Amniotic epithelial cell (primary cell): ENCODE measurements at regions not wholly inside any gene's neighbourhood (a gene's known extent, or its start where the extent isn't known, plus 50 kb on each side); places are given as distances from the start of the nearest gene placed in this dataset.
"Not testable (repeated sequence)": the region's sequence is repeated elsewhere in the genome, so short reads cannot be mapped to it uniquely, and the experiment has no call there.

Experiments used
- DNase-seq: peaks from one replicate; pipeline ENCODE4 v3.0.0-alpha.2; 2010; ENCODE audit warnings: low read depth

DNA sequence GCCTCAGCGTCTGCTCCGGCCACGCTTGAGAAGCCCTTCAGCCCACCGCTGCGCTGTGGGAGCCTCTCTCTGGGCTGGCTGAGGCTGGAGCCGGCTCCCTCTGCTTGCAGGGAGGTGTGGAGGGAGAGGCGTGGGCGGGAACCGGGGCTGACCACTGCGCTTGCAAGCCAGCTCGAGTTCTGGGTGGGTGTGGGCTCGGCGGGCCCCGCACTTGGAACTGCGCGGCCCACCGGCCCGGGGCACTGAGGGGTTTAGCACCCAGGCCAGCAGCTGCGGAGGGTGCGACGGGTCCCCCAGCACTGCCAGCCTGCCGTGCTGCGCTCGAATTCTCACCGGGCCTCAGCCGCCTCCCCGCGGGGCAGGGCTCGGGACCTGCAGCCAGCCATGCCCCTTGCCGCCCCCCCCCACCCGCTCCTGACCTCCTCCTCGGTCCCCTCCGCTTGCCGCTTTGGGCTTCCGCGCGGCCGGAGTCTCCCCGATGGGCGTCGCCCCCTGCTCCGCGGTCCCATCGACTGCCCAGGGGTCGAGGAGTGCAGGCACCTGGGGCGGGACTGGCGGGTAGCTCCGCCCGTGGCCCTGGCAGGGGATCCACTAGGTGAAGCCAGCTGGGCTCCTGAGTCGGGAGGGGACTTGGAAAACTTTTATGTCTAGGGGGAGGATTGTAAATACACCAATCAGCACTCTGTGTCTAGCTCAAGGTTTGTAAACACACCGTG is 106.7 kb downstream of the RAP2B start:
- DNase-seq: no peak

DNA sequence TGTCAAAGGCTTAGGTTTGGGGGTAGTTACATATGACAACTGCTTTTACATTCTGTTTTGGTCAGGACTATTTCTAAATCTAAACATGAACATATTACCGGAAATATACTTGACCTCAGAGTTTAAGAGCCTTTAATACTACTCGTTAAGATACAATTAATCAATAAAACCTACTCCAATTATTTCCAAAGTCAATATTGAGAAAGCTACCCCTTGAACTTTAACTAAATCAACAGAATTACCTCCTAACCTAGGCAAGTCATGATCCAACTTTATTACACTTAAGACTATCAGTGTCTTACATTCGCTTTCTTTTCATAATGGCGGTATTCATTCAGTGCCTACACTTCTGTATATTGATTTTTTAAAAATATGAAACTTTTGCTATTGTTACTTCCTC is 107.7 kb downstream of the RAP2B start:
- DNase-seq: no peak

DNA sequence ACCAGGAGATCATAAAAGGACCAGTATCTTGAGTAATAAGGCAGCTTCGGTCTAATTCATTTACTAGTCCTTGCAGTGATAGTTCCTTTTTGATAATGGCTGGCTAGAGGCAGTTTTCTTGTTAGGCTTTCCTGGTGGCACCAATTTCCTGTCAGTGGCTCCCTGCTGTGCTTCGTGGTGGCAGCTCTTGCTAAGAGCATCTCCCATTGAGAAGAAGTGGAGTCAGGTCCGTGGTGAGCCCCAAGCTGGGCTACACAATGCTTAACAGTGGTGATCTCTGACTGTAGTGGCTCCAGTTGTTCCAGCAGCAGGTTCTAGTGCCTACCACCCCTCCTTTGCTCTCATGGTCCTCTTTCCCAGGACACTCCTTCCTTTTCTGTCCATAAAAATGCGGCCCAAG is 111.2 kb downstream of the RAP2B start:
- DNase-seq: no peak

DNA sequence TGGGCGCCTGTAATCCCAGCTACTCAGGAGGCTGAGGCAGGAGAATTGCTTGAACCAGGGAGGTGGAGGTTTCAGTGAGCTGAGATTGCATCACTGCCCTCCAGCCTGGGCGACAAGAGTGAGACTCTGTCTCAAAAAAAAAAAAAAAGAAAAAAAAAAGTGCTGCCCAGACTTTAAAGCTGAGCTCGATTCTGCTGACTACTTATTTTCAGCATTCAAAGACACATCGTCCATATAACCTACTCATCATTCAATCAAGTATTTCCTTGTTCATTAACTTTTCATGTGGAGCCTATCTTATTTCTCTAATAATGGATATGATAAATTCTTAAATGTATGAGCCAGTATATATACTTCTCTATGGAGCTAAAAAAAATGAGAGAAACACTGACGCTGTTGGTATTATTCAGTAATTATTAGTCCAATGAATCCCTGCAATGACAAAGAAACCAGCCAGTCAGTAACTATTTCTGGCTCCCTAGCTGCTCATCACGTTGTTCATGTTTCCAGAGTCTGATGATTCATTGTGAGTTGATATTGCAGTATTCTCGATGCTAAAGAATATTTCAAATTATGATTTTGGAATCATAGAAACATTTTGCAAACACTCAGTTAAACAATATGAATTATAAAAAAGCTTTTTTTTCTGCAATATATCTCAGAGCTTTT is 111.9 kb downstream of the RAP2B start:
- DNase-seq: peak; percentile 60

DNA sequence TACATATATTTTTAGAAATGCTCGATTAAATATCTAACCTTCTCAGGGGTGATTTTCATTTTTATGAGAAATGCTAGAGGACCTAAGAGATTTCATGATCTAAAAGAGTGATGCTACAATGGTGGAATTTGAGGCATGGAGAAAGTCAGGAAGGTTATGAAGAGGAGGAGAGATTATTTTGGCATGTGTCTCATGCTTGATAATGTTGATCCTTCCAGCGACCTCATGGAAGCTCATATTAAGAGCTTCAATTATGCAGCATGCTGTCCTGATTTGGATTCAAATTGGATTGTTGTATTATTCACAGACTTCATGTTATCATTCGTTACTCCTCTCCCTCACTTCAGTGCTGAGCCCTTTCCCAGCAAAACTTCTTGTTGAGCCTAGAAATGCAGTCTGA is 112.5 kb downstream of the RAP2B start:
- no peak for DNase-seq

DNA sequence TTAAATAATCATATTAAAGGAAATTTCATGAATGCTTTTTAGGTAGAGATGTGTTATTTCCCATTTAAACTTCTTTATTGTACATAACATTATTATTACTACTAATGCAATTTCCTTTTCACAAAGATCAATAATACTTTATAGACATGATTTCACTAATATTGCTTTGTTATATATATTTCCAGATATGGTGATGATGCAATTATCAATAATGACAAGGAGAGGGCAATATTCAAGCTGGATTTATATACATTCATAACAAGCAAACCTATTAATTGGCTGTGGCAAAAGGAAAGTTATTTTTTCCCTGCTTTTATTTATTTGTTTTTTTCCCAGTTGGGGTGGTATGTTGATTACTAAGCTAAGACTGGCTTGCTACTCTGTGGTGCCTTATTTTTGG is 113.5 kb downstream of the RAP2B start:
- DNase-seq: no peak

DNA sequence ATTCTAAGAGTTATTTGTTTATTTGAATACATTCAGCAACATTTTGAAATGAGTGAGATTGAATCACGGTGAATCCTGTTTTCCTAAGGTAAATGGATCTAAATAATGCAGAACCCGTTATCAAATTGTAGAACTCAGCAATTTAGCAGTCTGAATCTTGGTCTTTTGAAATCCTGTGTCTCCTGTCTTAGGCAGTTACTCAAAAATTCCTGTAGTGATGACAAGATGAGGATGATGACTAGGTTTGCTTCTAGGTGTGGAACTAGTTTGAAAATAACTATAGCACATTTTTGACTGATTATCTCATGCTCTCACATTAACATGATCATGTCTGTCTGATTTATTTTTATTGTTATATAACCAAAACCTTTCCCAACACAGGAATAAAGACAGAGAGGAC is 115.0 kb downstream of the RAP2B start:
- DNase-seq: peak; percentile 41

DNA sequence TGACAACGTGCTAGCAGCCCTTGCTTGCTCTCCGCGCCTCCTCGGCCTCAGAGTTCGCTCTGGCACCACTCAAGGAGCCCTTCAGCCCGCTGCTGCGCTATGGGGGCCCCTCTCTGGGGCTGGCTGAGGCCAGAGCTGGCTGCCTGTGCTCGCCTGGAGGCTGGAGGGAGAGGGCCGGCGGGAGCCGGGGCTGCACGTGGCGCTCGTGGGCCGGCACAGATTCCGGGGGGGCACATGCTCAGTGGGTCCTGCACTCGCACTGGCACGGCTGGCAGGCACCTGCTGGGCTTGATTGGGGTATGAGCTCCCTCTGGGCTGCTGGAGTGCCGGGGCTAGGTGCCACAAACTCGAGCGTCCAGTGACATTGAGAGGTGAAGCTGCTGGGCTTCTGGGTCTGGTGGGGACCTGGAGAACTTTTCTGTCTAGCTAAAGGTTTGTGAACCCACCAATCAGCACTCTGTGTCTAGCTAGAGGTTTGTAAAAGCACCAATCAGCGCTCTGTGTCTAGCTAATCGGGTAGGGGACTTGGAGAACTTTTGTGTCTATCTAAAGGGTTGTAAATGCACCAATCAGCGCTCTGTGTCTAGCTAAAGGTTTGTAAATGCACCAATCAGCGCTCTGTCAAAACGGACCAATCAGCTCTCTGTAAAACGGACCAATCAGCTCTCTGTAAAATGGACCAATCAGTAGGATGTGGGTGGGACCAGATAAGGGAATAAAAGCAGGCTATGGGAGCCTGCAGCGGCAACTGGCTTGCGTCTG is 119.4 kb downstream of the RAP2B start:
- not testable (repeated sequence) for DNase-seq

DNA sequence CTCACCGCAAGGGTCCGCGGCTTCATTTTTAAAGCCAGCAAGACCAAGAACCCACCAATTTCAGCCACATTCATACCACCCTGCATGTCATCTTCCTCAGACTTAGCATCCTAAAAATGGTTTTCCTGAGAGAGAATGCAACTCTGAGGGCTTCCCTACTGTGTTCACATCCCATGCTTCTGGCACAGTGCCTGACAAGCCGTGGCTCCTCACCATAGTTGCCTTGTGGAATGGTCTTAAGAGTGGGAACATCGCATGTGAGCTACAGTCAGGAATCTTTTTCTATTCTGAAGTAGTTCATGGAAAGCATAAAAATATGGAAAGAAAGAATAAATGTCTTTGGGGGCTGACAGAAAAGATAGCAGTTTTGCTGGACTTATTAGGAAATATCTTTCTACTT is 120.3 kb downstream of the RAP2B start:
- DNase-seq: no peak

DNA sequence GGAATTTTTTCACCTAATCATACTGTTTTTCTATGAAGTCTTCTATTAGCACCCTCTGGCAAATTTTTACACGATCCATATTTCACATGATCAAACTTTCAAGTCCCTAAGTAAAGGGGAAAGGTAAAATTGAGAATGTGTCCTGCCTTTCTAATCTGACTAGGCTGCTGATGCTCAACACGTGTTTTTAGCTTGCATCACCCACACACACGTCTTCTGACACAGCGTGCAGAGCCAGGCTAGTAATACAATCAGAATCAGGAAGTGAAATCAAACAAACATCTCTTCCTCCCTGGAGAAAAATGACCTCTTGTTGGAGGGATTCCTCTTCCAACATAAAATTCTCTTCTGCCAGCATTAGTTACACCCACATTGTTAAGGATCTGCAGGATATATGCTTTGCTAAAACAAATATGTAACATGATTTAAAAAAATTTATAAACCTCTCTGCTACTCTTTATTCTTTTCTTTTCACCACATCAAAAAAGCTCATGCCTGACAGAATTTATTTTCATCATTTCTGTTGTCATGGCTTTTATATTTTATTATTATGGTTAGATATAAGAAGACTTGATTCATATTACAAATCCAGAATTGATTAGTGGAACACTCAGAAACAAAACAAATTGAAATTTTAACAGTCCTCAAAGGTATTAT is 122.4 kb downstream of the RAP2B start:
- DNase-seq: peak; percentile 88

DNA sequence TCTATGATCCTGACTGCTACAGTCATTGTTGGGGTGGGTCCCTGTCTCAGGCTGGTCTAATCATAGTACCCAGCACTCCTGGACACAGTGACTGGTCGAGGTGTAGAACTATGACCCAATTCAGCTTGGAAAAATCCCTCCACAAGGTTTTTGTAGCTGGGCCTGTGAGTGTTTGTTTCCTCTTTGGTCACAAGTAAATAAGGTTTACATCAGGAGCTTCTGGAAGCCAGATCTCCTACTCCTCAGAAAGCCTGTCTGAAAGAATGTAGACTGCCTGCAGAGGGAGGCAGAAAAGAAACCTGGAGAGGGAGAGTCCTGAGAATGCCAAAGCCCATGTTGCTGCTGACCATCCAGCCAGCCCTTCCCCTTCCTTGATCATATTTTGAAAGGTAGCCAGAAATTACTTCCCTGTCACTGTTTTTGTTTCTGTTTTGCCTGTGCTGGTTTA is 123.2 kb downstream of the RAP2B start:
- peak; percentile 17 for DNase-seq

DNA sequence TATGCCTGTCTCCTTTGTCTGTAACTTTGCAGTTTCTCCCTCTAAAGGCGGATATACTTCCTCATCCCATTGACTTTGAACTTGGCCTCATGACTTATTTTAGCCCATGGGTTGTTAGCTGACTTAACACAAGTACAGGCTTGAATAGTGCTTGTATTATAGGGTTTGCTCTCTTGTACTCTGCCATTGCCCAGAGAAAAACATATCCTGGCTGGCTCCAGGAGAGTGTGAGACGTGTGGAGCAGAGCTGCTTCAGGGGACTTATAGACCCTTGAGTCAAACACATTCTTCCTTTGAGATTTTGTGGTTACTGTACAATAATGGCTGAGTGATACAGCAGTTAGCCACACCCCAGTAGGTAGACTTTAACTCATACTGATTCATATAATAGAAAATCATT is 124.0 kb downstream of the RAP2B start:
- no peak for DNase-seq

DNA sequence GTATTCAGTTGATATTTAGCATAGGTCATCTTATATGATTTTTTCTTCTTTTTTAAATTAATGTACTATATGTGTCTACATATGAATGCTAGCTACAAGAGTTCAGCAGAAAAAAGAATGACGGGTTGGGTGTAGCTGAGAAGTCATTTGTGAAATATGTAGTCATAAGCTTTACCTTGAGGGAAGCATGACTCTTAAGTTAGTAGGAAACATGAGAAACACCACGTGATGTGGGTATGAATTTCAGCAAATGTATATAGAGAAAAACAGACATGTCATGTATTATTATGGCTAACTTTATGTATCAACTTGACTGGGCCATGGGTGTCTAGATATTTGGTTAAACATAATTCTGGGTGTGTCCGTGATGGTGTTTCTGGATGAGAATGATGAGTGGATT is 125.0 kb downstream of the RAP2B start:
- no peak for DNase-seq

DNA sequence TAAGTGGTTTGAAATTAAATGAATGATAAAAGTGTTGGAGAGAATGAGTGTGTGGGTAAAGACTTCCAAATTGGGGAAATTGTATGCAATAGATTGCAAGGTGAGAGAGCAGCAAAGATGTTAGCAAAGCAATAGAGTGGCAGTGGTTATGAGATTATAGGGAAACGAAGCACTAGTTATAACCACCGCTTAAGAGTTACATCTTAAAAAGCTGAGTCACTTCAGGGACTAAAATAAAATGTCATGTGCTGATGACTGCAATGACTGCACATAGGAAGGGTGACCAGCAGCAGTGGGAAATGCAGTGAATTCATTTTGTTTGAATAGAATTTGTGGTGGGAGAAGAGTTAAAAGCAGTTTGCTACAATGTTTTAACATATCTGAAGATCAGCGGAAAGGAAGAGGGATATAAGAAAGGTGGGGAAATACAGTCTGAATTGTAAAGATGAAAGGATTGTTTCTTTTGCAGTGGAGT is 127.3 kb downstream of the RAP2B start:
- DNase-seq: no peak

DNA sequence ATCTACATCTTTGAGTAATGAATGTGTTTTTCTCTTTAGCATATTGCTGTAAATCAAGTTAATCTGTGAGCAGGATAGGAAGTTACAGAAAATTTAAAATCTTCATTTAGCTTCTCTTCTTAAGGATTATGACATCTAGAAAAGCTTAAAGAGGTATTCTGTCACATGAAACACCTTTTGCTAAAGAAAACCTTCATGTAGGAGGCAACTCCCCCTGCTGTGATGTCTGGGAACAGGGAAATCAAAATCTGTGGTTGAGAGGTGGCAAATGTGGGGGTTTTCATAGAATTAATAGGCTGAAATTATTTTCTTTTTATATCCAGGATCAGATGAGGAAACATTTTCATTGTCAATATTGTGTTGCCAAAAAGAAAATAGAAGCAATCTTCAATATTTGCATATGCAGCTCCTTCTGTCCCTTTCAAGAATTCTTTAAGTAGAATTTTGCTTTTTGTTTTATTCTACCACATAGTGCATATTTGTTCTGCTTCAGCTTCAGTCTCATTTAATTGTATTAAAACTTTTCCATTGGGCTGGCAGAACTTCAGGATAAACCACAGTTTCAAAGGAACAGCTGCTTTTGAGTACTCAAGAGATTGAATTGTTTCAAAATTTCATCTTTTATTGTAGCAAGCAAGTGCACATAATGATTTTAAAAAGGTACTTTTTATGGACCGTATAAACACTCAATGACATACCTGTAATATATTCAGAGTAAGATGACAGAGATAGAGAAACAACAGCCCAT is 128.4 kb downstream of the RAP2B start:
- DNase-seq: no peak

DNA sequence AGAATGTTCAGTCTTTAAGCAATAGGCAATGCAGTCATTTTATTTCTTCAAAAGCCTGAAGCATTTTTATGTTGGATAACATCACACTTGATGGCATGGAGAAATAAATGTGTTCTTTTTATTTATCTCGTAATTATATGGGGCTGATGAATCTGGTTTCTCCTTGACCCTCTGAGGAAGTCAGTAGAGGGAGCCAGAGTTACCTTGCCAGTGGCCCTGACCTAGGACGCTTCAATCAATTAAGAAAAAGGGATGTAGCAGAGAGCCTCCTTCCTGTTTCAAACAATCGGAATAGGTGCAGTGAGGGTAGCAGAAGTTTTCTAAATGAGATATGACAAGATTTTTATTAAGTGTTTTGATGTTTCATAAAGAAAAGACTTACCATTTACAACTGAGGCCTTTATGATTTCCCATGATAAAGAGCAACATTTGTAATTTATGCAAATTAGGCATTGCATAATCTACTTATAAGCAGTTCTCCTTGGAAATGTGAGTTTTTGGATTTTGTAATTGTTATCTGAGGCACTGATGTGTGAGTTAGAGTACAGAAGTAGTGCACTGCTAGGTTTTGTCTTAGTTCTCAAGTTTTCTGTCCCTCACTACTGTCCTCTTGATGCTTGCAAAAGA is 129.1 kb downstream of the RAP2B start:
- DNase-seq: no peak

DNA sequence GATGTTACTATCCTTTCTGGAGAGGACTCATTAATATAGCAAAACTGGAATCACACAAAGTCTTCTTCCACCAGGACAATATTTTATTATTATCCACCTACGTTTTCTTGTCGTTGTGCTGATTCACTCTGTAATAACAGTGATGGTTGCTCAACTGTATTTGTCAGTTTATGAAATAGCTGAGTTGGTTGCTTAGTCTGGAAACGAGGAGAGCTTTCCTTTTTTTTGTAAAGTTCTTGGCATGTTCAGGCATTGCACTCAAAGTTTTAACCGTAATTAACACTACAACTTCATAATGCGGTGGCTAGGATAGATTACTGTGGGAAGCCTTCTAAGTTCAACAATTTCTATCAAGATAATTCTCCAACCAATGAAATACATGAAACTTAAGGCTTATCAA is 131.2 kb downstream of the RAP2B start:
- DNase-seq: peak; percentile 86

DNA sequence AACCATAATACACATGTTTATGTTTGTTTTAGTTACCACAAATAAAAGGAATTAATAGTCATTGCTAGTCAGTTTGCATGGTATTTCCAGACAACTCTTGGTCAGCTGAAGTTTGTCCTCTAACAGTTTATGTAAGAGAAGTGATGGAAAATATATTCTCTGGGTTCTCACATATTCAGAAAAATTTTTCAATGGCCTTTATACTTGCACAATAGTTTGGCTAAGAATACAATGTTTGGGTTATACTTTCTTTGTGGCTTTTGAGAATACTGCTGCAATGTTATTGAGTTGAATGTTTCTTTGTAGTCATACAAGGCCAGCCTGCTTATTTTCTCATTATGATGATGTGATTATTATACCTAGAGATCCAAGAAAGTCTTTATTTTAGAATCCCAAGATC is 133.9 kb downstream of the RAP2B start:
- peak; percentile 60 for DNase-seq

DNA sequence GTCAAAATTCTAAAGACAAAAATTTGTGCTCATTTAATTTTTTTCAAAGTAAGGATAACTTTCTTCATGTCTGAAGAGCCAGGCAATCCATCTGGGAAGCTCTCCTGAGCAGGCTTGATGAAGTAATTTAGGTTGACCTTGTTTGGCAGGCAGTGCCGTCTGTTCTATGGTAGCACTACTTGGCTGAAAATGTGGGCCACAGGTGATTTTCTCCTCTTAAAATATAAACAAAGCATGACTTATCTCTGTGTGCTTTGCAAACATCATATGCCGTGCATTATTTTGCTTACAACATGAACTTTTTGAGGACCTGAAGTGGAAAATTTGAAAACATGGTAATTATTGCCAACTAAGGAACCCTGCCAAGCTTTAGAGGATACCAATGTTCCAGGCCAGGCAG is 143.2 kb downstream of the RAP2B start:
- peak; percentile 11 for DNase-seq

DNA sequence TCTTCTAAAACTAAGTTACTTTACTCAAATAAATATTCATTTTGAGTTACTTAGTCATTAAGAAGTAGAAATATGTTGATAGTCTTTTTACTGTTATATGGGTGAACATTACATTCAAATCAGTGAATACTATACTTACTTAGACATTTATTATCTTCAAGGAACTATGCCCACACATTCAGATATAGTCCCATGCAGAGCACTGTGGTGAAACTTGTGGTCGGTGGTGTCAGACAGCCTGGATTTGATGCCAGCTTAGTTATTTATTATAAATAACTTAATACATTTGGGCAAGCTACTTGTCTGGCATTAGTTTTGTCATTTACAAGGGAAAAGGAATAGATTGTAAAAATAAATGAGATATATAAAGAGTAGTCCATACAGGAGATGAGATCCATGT is 149.5 kb downstream of the RAP2B start:
- DNase-seq: peak; percentile 63

DNA sequence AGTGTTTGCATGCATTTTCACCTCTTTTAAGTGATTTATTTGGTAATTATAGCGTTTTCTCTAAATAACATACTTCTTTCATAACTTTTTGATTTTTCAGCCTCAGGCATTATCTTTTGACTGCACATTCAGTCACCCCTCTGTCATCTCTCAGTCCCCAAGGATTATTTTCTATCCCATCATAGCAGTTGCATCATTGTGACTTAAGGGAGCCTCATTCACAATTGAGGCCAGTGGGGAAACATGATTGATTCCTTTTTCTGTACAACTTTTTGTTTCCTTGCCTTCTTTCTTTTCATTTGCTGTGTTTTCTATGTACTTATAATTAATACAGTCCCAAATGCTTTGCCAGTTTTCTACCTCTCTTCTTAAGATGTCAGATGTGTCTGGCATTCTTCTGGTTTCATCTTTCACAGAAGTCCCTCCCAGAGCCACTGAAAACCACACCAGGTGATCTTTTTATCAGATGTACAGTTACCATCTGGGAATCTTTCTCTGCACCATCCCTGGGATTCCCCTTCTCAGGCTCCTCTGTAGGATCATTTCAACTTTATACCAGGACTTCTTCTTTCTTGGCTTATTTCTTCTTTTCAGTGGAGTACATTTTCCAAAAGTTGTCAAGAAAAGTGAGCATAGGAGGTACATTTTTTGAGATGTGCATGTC is 151.4 kb downstream of the RAP2B start:
- no peak for DNase-seq
